OCI-LY7 (cell line): ENCODE measurements at regions not wholly inside any gene's neighbourhood (a gene's known extent, or its start where the extent isn't known, plus 50 kb on each side); places are given as distances from the start of the nearest gene placed in this dataset.

Source experiments
- BruUV-seq: library from RNA; stranded (reverse); fragments of 400-500 nt; replicated peaks from 2 replicates; lab custom pipeline; 2021; lab: Mats Ljungman, UMichigan
- CTCF ChIA-PET: fragments of 300-600 bp; sonication (Branson Sonifier 250); formaldehyde crosslinking; loops from one replicate; lab custom pipeline; 2022; ENCODE audit warnings: antibody characterized with exemption; ENCODE audit not compliant: unreplicated experiment; lab: Charles Lee
- POLR2A ChIA-PET: fragments of 300-600 bp; sonication (Branson Sonifier 250); formaldehyde crosslinking; loops from one replicate; lab custom pipeline; 2022; ENCODE audit warnings: antibody characterized with exemption; lab: Charles Lee
- DNase-seq: peaks from one replicate; pipeline ENCODE4 v3.0.0-alpha.2; 2015; ENCODE audit warnings: low spot score
- H2AFZ ChIP-seq: fragments of 200-600 bp; sonication (generic), shearing (Covaris generic); 2 replicates; pipeline ENCODE4 v1.6.1; 2014; ENCODE audit warnings: mild to moderate bottlenecking, antibody characterized with exemption, low read length, moderate library complexity
- H3K27ac ChIP-seq: fragments of 200-600 bp; sonication (generic); 2 replicates; pipeline ENCODE4 v1.5.1; 2014; ENCODE audit warnings: mixed run types, low read depth, mild to moderate bottlenecking, moderate library complexity, low read length, inconsistent platforms; ENCODE audit not compliant: poor library complexity, severe bottlenecking
- H3K36me3 ChIP-seq: fragments of 200-600 bp; sonication (generic); 2 replicates; pipeline ENCODE4 v1.6.1; 2014; ENCODE audit warnings: mild to moderate bottlenecking, antibody characterized with exemption, low read length, moderate library complexity, mixed read lengths; ENCODE audit not compliant: insufficient read depth
- H3K4me1 ChIP-seq: fragments of 200-600 bp; sonication (generic); 2 replicates; pipeline ENCODE4 v1.5.1; 2014; ENCODE audit warnings: mild to moderate bottlenecking, low read length; ENCODE audit not compliant: insufficient read depth, poor library complexity, severe bottlenecking
- H3K4me2 ChIP-seq: fragments of 200-600 bp; sonication (generic); 2 replicates; pipeline ENCODE4 v1.6.1; 2014; ENCODE audit warnings: mild to moderate bottlenecking, low read length
- H3K4me3 ChIP-seq: fragments of 200-600 bp; sonication (generic); 2 replicates; pipeline ENCODE4 v1.5.1; 2014; ENCODE audit warnings: mild to moderate bottlenecking, low read depth, low read length; ENCODE audit not compliant: poor library complexity, severe bottlenecking
- H3K79me2 ChIP-seq: fragments of 200-600 bp; sonication (generic); 2 replicates; pipeline ENCODE4 v1.6.1; 2016; ENCODE audit warnings: low read depth, mild to moderate bottlenecking, low read length, moderate library complexity, mixed read lengths; ENCODE audit not compliant: insufficient read depth
- H3K9me2 ChIP-seq: fragments of 200-600 bp; sonication (generic); 2 replicates; pipeline ENCODE4 v1.6.1; 2016; ENCODE audit warnings: mild to moderate bottlenecking, low read length, mixed read lengths; ENCODE audit not compliant: insufficient read depth
- H3K9me3 ChIP-seq: fragments of 200-600 bp; sonication (generic); 2 replicates; pipeline ENCODE4 v1.6.1; 2014; ENCODE audit warnings: mild to moderate bottlenecking, mixed run types, low read length, mixed read lengths
- H4K20me1 ChIP-seq: fragments of 200-600 bp; sonication (generic); 2 replicates; pipeline ENCODE4 v1.6.1; 2014; ENCODE audit warnings: mild to moderate bottlenecking, antibody characterized with exemption, low read length, moderate library complexity, mixed read lengths; ENCODE audit not compliant: insufficient read depth
- EZH2phosphoT487 ChIP-seq: fragments of 200-600 bp; sonication (generic); IDR thresholded peaks from 2 replicates; pipeline ENCODE4 v1.6.1; 2018; ENCODE audit warnings: low read depth, borderline replicate concordance, mild to moderate bottlenecking, mixed run types, antibody characterized with exemption, low read length, moderate library complexity, mixed read lengths
- intact Hi-C: fragments of 100-400 bp; cut with micrococcal nuclease; formaldehyde crosslinking; loops from one replicate; pipeline ENCODE4 v1.10.0; 2022; ENCODE audit not compliant: unreplicated experiment
- TF ChIP-seq, protein P1 (sequence below): fragments of 200-600 bp; sonication (generic); conservative IDR thresholded peaks from 2 replicates; pipeline ENCODE4 v1.5.1; 2014; ENCODE audit warnings: mild to moderate bottlenecking, antibody characterized with exemption, low read length, moderate library complexity, mixed read lengths

GRCh38 chr6:145350928-145351327 lies 384.4 kb downstream of the EPM2A start:
- Histone ChIP-seq H3K79me2 (no peaks in the 10 kb centered on the region), H3K9me2 (no peaks in the 10 kb centered on the region), H3K4me2 (no peak overlapping the region), H4K20me1 (no peaks in the 10 kb centered on the region), H3K36me3 (no peaks in the 10 kb centered on the region), H3K27ac (no peak overlapping the region), H3K9me3 (no peaks in the 10 kb centered on the region), H2AFZ (no peak overlapping the region), H3K4me1 (peaks cover 9% of the 10 kb centered on the region), H3K4me3 (no peak overlapping the region)
- CTCF ChIA-PET: no interaction called here
- DNase-seq: no peak
- BruUV-seq: no TSS peak
- POLR2A ChIA-PET: no interaction called here
- TF ChIP-seq, protein P1, sequence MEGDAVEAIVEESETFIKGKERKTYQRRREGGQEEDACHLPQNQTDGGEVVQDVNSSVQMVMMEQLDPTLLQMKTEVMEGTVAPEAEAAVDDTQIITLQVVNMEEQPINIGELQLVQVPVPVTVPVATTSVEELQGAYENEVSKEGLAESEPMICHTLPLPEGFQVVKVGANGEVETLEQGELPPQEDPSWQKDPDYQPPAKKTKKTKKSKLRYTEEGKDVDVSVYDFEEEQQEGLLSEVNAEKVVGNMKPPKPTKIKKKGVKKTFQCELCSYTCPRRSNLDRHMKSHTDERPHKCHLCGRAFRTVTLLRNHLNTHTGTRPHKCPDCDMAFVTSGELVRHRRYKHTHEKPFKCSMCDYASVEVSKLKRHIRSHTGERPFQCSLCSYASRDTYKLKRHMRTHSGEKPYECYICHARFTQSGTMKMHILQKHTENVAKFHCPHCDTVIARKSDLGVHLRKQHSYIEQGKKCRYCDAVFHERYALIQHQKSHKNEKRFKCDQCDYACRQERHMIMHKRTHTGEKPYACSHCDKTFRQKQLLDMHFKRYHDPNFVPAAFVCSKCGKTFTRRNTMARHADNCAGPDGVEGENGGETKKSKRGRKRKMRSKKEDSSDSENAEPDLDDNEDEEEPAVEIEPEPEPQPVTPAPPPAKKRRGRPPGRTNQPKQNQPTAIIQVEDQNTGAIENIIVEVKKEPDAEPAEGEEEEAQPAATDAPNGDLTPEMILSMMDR: no peak
- no peak for TF ChIP-seq EZH2phosphoT487
- intact Hi-C loops: no loop called here

DNA sequence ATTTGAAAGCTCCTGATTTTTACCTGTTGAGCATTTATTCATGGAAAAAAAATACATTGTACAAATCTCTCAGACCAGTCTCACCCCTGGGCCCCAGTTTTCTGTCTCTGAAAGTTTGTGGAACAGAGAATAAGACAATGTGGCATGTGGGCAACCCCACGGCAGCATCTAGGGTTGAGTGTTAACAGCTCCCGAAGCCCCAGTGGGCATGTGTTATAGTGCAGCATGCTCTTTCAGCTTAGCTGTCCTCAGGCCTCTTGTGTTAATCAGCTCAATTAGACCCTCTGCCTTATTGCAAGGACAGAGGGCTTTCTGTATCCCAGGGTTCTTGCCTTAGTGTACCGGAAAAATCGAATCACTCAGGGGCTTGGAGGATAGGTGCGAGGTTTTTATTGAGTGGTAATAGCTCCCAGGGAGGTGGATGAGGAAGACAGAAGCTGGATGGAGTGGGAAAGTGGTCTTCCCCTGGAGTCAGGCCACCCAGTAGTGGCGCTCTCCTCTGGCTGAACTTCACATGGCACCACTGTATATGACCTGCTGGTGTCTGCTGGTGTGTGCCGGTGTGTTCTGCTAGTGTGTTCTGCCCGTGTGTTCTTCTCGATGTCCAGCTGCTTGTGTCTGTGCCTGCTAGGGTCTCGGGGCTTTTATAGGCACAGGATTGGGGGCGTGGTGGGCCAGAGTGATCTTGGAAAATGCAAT lies 382.8 kb downstream of the EPM2A start:
- intact Hi-C loops: no loop called here
- Histone ChIP-seq H3K9me2 (no peaks in the 10 kb centered on the region), H3K79me2 (no peaks in the 10 kb centered on the region), H3K36me3 (no peaks in the 10 kb centered on the region), H3K4me1 (peaks cover 9% of the 10 kb centered on the region), H2AFZ (no peak overlapping the region), H4K20me1 (no peaks in the 10 kb centered on the region), H3K4me2 (no peak overlapping the region), H3K27ac (no peak overlapping the region), H3K4me3 (no peak overlapping the region), H3K9me3 (no peaks in the 10 kb centered on the region)
- DNase-seq: no peak
- POLR2A ChIA-PET: interaction anchor here (0.6 kb wide), 1 partner anchor 373 kb away, joined by 3 read pairs; no protein-coding TSS in a partner anchor
- BruUV-seq: no TSS peak
- TF ChIP-seq EZH2phosphoT487: no peak
- TF ChIP-seq, protein P1: no peak
- CTCF ChIA-PET: no interaction called here

DNA sequence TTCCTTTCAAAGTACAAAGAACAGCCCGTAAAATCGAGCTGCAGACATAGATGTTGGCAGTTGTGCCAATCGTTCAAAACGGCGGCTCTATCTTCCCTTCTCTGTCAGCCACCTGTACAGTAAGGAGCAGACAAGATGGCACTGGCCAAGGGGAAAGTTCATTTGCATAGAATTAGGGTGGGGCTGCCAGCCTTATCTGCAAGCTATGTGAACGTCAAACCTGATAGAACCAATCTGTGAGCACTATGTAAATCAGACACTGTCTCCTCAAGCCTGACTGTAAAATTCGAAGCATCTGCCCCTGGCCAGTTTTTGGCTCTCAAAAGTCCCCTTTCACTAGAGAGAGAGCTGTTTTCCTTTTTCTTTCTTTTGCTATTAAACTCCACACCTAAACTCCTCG lies 374.5 kb downstream of the EPM2A start:
- ChIA-PET POLR2A (interaction anchor here (0.8 kb wide), 1 partner anchor 25 kb away, joined by 4 read pairs; no protein-coding TSS in a partner anchor), CTCF (no interaction called here)
- no peaks in the 10 kb centered on the region for H3K36me3 ChIP-seq
- H3K27ac ChIP-seq: no peak overlapping the region
- no peak overlapping the region for H3K4me2 ChIP-seq
- intact Hi-C loops: no loop called here
- no peak overlapping the region for H2AFZ ChIP-seq
- no peak overlapping the region for H3K4me3 ChIP-seq
- no peaks in the 10 kb centered on the region for H3K79me2 ChIP-seq
- no peak for TF ChIP-seq EZH2phosphoT487
- TF ChIP-seq, protein P1: no peak
- H3K4me1 ChIP-seq: no peaks in the 10 kb centered on the region
- no peak for DNase-seq
- H4K20me1 ChIP-seq: no peaks in the 10 kb centered on the region
- H3K9me3 ChIP-seq: no peaks in the 10 kb centered on the region
- no peaks in the 10 kb centered on the region for H3K9me2 ChIP-seq
- BruUV-seq: no TSS peak
